ENCODE measurements at regions not wholly inside any gene's neighbourhood (a gene's known extent, or its start where the extent isn't known, plus 50 kb on each side); places are given as distances from the start of the nearest gene placed in this dataset.

DNA sequence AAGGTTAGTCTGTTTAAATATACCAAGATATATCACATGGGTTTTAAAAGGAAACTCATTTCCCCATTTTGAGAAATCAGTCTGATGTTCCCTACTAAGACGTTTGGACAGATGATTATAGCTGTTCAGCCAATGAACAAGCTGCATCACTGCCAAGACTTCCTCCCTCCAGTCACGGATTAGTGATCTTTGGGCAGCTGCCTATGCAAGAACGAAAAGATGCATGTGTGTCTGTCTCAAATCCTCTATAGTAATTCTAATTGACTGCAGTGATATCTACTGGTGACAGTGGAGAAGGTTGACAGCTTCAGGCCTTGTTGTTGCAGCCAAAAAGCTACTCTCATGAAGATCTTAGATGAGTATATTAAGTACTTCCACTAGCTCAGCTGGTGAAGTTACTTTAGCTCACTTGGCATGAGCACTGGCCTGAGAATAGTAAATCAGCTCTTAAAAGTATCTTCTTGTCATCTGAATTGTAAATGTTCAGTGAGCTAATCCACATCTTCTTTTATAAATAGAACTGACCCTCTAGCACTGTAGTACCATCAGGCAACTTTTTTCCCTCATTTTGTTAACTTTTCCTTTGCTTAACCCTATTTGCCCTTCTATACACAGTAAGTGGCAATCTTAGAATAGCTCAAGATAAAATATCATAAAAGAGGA, 134.5 kb upstream of the PCDH10 start:
- H3K36me3 ChIP-seq (replicated peaks in 1 of 2; ENCODE audit: control insufficient read depth in 1 of 2, insufficient read depth in 2 of 2, low read length in 2 of 2): no peaks in the 10 kb centered on the region
- ChIA-PET POLR2A (no interaction called here), CTCF (ENCODE audit: low intra/inter-chr PET ratio, low total read pairs) (no interaction called here)
- H3K4me1 ChIP-seq (ENCODE audit: insufficient read depth, low read length): no peaks in the 10 kb centered on the region
- H3K79me2 ChIP-seq (ENCODE audit: insufficient read depth, low read length): no peaks in the 10 kb centered on the region
- no TSS peak for BruUV-seq (replicated peaks)
- TF ChIP-seq, protein P1, sequence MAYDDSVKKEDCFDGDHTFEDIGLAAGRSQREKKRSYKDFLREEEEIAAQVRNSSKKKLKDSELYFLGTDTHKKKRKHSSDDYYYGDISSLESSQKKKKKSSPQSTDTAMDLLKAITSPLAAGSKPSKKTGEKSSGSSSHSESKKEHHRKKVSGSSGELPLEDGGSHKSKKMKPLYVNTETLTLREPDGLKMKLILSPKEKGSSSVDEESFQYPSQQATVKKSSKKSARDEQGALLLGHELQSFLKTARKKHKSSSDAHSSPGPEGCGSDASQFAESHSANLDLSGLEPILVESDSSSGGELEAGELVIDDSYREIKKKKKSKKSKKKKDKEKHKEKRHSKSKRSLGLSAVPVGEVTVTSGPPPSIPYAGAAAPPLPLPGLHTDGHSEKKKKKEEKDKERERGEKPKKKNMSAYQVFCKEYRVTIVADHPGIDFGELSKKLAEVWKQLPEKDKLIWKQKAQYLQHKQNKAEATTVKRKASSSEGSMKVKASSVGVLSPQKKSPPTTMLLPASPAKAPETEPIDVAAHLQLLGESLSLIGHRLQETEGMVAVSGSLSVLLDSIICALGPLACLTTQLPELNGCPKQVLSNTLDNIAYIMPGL (CRISPR knock-in tag; IDR thresholded peaks at IDR 0.05; ENCODE audit: borderline replicate concordance in 1 of 2, low read depth in 1 of 2): no peak
- no peak for TF ChIP-seq ZBTB7B (CRISPR knock-in tag; IDR thresholded peaks at IDR 0.05)
- TF ChIP-seq, protein P2, sequence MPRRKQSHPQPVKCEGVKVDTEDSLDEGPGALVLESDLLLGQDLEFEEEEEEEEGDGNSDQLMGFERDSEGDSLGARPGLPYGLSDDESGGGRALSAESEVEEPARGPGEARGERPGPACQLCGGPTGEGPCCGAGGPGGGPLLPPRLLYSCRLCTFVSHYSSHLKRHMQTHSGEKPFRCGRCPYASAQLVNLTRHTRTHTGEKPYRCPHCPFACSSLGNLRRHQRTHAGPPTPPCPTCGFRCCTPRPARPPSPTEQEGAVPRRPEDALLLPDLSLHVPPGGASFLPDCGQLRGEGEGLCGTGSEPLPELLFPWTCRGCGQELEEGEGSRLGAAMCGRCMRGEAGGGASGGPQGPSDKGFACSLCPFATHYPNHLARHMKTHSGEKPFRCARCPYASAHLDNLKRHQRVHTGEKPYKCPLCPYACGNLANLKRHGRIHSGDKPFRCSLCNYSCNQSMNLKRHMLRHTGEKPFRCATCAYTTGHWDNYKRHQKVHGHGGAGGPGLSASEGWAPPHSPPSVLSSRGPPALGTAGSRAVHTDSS (CRISPR knock-in tag; conservative IDR thresholded peaks at IDR 0.05): no peak
- no peak for TF ChIP-seq POGZ (CRISPR knock-in tag; IDR thresholded peaks at IDR 0.05)
- TF ChIP-seq, protein P3, sequence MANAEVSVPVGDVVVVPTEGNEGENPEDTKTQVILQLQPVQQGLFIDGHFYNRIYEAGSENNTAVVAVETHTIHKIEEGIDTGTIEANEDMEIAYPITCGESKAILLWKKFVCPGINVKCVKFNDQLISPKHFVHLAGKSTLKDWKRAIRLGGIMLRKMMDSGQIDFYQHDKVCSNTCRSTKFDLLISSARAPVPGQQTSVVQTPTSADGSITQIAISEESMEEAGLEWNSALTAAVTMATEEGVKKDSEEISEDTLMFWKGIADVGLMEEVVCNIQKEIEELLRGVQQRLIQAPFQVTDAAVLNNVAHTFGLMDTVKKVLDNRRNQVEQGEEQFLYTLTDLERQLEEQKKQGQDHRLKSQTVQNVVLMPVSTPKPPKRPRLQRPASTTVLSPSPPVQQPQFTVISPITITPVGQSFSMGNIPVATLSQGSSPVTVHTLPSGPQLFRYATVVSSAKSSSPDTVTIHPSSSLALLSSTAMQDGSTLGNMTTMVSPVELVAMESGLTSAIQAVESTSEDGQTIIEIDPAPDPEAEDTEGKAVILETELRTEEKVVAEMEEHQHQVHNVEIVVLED (CRISPR knock-in tag; IDR thresholded peaks at IDR 0.05; ENCODE audit: borderline replicate concordance): no peak
- TF ChIP-seq NRL (CRISPR knock-in tag; IDR thresholded peaks at IDR 0.05; ENCODE audit: borderline replicate concordance): no peak
- TF ChIP-seq, protein P4, sequence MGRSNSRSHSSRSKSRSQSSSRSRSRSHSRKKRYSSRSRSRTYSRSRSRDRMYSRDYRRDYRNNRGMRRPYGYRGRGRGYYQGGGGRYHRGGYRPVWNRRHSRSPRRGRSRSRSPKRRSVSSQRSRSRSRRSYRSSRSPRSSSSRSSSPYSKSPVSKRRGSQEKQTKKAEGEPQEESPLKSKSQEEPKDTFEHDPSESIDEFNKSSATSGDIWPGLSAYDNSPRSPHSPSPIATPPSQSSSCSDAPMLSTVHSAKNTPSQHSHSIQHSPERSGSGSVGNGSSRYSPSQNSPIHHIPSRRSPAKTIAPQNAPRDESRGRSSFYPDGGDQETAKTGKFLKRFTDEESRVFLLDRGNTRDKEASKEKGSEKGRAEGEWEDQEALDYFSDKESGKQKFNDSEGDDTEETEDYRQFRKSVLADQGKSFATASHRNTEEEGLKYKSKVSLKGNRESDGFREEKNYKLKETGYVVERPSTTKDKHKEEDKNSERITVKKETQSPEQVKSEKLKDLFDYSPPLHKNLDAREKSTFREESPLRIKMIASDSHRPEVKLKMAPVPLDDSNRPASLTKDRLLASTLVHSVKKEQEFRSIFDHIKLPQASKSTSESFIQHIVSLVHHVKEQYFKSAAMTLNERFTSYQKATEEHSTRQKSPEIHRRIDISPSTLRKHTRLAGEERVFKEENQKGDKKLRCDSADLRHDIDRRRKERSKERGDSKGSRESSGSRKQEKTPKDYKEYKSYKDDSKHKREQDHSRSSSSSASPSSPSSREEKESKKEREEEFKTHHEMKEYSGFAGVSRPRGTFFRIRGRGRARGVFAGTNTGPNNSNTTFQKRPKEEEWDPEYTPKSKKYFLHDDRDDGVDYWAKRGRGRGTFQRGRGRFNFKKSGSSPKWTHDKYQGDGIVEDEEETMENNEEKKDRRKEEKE (IDR thresholded peaks at IDR 0.05): no peak
- no peak for TF ChIP-seq ZNF772 (CRISPR knock-in tag; IDR thresholded peaks at IDR 0.05)
- no peak for TF ChIP-seq TP53 (CRISPR knock-in tag; conservative IDR thresholded peaks at IDR 0.05)
- no peak for TF ChIP-seq THAP11 (CRISPR knock-in tag; IDR thresholded peaks at IDR 0.05)
- H3K4me2 ChIP-seq (ENCODE audit: low read depth, low read length): no peak overlapping the region
- H3K9ac ChIP-seq (ENCODE audit: insufficient read depth, low read depth, low read length): no peak overlapping the region
- no peak overlapping the region for H3K4me3 ChIP-seq (replicated peaks in 1 of 3; ENCODE audit: insufficient read depth in 1 of 3, low read depth in 2 of 3, low read length in 3 of 3)
- ATAC-seq (no peak), DNase-seq (ENCODE audit: low spot score) (no peak), FAIRE-seq (no peak)
- in situ Hi-C loops (cut with HindIII; ENCODE audit: extremely low pct_ligation_motif_present, low pct_unique_long_range_greater_than_20kb): no loop called here
- no peak overlapping the region for H2AFZ ChIP-seq (ENCODE audit: low read length)
- no peaks in the 10 kb centered on the region for H3K27me3 ChIP-seq (ENCODE audit: control insufficient read depth in 1 of 2, insufficient read depth in 2 of 2, low read length in 2 of 2)
- 6% methylated on average over 3 of the region's 3 CpGs for WGBS (ENCODE audit: low lambda C conversion rate)
- H4K20me1 ChIP-seq (ENCODE audit: insufficient read depth, low read length): no peaks in the 10 kb centered on the region
- H3K9me3 ChIP-seq (ENCODE audit: low read length): no peaks in the 10 kb centered on the region
- no peak overlapping the region for H3K27ac ChIP-seq (ENCODE audit: extremely low read length, insufficient read depth, low read length)
- intact Hi-C loops (cut with micrococcal nuclease; ENCODE audit: unreplicated experiment): no loop called here

Data from HepG2 (cell line).